LNCaP clone FGC (cell line): ENCODE measurements at regions not wholly inside any gene's neighbourhood (a gene's known extent, or its start where the extent isn't known, plus 50 kb on each side); places are given as distances from the start of the nearest gene placed in this dataset.

Experiments used
- DNase-seq: peaks from one replicate; pipeline ENCODE4 v3.0.0-alpha.2; 2011; ENCODE audit warnings: low read depth
- H3K4me3 ChIP-seq: 2 replicates; pipeline ENCODE4 v1.5.1; 2011; ENCODE audit warnings: mild to moderate bottlenecking, low read depth, low read length, control low read depth
- CTCF ChIP-seq: IDR thresholded peaks from 2 replicates; pipeline ENCODE4 v1.5.1; 2012; ENCODE audit warnings: mild to moderate bottlenecking; ENCODE audit not compliant: control insufficient read depth, insufficient read depth; ENCODE audit errors: extremely low read depth

DNA sequence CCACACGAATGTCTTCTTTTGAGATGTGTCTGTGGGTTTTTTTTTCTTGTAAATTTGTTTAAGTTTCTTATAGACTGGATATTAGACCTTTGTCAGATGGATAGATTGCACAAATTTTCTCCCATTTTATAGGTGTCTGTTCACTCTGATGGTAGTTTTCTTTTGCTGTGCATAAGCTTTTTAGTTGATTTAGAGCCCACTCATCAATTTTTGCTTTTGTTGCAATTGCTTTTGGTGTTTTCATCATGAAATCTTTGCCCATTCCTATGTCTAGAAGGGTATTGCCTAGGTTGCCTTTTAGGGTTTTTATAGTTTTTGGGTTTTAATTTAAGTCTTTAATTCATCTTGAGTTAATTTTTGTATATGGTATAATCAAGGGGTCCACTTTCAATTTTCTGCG is 57.7 kb downstream of the NKX2-2 start:
- no peak overlapping the region for H3K4me3 ChIP-seq
- no peak for DNase-seq
- TF ChIP-seq CTCF = no peak

DNA sequence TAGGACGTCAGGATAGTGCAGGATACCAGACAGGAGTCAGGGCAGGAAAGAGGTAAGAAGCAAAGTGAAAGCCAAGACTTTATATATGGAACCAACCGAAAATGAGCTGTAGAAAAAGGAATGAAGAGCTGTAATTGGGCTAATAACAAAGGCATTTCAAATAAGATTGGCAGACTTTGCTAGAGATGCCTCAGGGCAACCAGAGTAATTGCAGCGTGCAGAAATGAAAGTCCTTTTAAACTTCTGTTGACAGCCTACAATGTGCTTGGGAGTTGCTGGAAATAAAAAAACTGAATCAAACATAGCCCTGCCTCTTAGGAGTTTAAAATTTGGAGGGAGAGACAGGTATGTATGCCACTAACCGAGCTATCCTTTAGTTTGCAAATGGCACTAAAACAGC is 56.4 kb upstream of the NKX2-4 start:
- no peak for TF ChIP-seq CTCF
- no peak overlapping the region for H3K4me3 ChIP-seq
- no peak for DNase-seq

DNA sequence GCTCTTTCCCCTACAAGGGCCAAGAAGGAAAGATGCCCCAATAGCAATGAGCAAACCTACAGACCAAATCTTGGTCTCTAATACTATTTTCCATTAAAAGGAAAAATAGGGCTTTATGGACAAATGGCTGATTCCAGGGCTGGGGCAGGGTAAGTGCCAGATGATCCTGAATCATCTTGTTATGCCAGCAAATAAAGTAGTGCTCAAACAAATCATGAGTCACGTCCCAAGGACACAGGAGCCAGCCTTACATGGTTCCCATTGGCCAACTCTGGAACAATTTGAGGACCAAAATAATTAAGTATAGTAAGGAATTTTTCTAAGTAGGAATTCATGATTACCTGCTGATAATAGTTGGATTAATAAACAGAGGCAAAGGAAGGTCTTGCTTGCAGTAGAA is 53.2 kb upstream of the NKX2-4 start:
- DNase-seq = peak; percentile 6
- no peak for TF ChIP-seq CTCF
- H3K4me3 ChIP-seq = no peak overlapping the region
